HepG2 (cell line): ENCODE measurements at regions not wholly inside any gene's neighbourhood (a gene's known extent, or its start where the extent isn't known, plus 50 kb on each side); places are given as distances from the start of the nearest gene placed in this dataset.

Source experiments
- ATAC-seq: fragments of 200-7000 bp; cut with Tn5 transposase; 3 replicates; pipeline ENCODE4 v1.9.1; 2020; ENCODE audit warnings: mild to moderate bottlenecking, moderate library complexity
- BruUV-seq: library from RNA; stranded (reverse); fragments of 400-500 nt; replicated peaks from 2 replicates; lab custom pipeline; 2021; lab: Mats Ljungman, UMichigan
- CTCF ChIA-PET: fragments of 300-600 bp; formaldehyde crosslinking; extraction: SDS; loops from one replicate; lab custom pipeline; 2021; ENCODE audit warnings: low total read pairs, inconsistent platforms, low intra/inter-chr PET ratio; lab: Yijun Ruan, JAX
- POLR2A ChIA-PET: fragments of 350-600 bp; sonication (Branson Sonifier 250); formaldehyde crosslinking; loops from one replicate; lab custom pipeline; 2020; ENCODE audit warnings: antibody characterized with exemption, inconsistent platforms; lab: Yijun Ruan, JAX
- DNase-seq: peaks from one replicate; pipeline ENCODE4 v3.0.0-alpha.2; 2015; ENCODE audit warnings: low spot score
- FAIRE-seq: peaks from 3 replicates; lab custom pipeline; 2011; peaks lifted over from hg19 to GRCh38; lab: Jason Lieb, UNC
- H2AFZ ChIP-seq: one replicate; pipeline ENCODE4 v1.6.1; 2011; ENCODE audit warnings: low read length, inconsistent platforms
- H3K27ac ChIP-seq: fragments of 300-600 bp; 3 replicates; pipeline ENCODE4 v1.8.0; 2011; ENCODE audit warnings: mixed run types, mild to moderate bottlenecking, mixed read lengths, low read length, inconsistent platforms; ENCODE audit not compliant: insufficient read depth; ENCODE audit errors: extremely low read length
- H3K27me3 ChIP-seq, 2 experiments: fragments of 200-600 bp in 1 of 2; 2 replicates in 1 of 2; 3 replicates in 1 of 2; pipeline versions ENCODE4 v1.6.0 to v1.8.0; 2011; ENCODE audit warnings: low read length in 2 of 2, mild to moderate bottlenecking in 2 of 2, moderate library complexity in 2 of 2, inconsistent platforms in 1 of 2; ENCODE audit not compliant: insufficient read depth in 2 of 2, control insufficient read depth in 1 of 2
- H3K36me3 ChIP-seq, 2 experiments: fragments of 200-600 bp in 1 of 2; replicated peaks in 1 of 2; 2 replicates in 1 of 2; 3 replicates in 1 of 2; pipeline versions ENCODE4 v1.5.1 to v1.8.0; 2011; ENCODE audit warnings: low read length in 2 of 2, inconsistent platforms in 1 of 2; ENCODE audit not compliant: insufficient read depth in 2 of 2, control insufficient read depth in 1 of 2
- H3K4me1 ChIP-seq: 2 replicates; pipeline ENCODE4 v1.5.1; 2012; ENCODE audit warnings: low read length, inconsistent platforms; ENCODE audit not compliant: insufficient read depth
- H3K4me2 ChIP-seq: 2 replicates; pipeline ENCODE4 v1.6.0; 2011; ENCODE audit warnings: low read depth, low read length, inconsistent platforms
- H3K4me3 ChIP-seq, 3 experiments: fragments of 200-600 bp in 1 of 3; sonication (generic), shearing (Covaris generic) in 1 of 3; replicated peaks in 1 of 3; 2 replicates each; pipeline ENCODE4 v1.5.1; 2011 to 2016; ENCODE audit warnings: low read length in 3 of 3, inconsistent platforms in 2 of 3, low read depth in 2 of 3, mild to moderate bottlenecking in 2 of 3, control low read depth in 1 of 3, mixed read lengths in 1 of 3; ENCODE audit not compliant: insufficient read depth in 1 of 3
- H3K79me2 ChIP-seq: one replicate; pipeline ENCODE4 v1.6.1; 2011; ENCODE audit warnings: low read length, inconsistent platforms; ENCODE audit not compliant: insufficient read depth
- H3K9ac ChIP-seq: 2 replicates; pipeline ENCODE4 v1.6.0; 2011; ENCODE audit warnings: mild to moderate bottlenecking, low read depth, low read length, inconsistent platforms; ENCODE audit not compliant: insufficient read depth
- H3K9me3 ChIP-seq: 2 replicates; pipeline ENCODE4 v1.5.1; 2012; ENCODE audit warnings: mild to moderate bottlenecking, low read length
- H4K20me1 ChIP-seq: 2 replicates; pipeline ENCODE4 v1.6.0; 2011; ENCODE audit warnings: inconsistent platforms, mild to moderate bottlenecking, low read length, moderate library complexity; ENCODE audit not compliant: insufficient read depth
- BCL6 ChIP-seq: IDR thresholded peaks from 2 replicates; pipeline ENCODE4 v1.6.1; 2016; ENCODE audit warnings: missing genetic modification reagents, missing compliant biosample characterization
- BORCS8-MEF2B ChIP-seq: sonication (generic); formaldehyde crosslinking; IDR thresholded peaks from 2 replicates; pipeline ENCODE4 v1.8.0; 2022; ENCODE audit warnings: mild to moderate bottlenecking, missing genetic modification reagents
- CHD4 ChIP-seq: fragments of 200-600 bp; sonication (generic); IDR thresholded peaks from 2 replicates; pipeline ENCODE4 v1.7.0; 2017; ENCODE audit warnings: mild to moderate bottlenecking, low read length, borderline replicate concordance
- CREM ChIP-seq, 2 experiments: sonication (generic) in 1 of 2; formaldehyde crosslinking in 1 of 2; IDR thresholded peaks; 2 replicates each; pipeline versions ENCODE4 v1.4.0 to v1.6.1; 2016 to 2020; ENCODE audit warnings: antibody characterized with exemption in 1 of 2, mild to moderate bottlenecking in 1 of 2, missing genetic modification reagents in 1 of 2
- GZF1 ChIP-seq: sonication (generic); formaldehyde crosslinking; IDR thresholded peaks from 2 replicates; pipeline ENCODE4 v1.5.1; 2020; ENCODE audit warnings: mild to moderate bottlenecking, missing genetic modification reagents
- IKZF1 ChIP-seq: fragments of 450-650 bp; IDR thresholded peaks from 2 replicates; pipeline ENCODE4 v1.7.1; 2016
- KLF15 ChIP-seq: sonication (generic); formaldehyde crosslinking; IDR thresholded peaks from 2 replicates; pipeline ENCODE4 v1.8.1; 2023; ENCODE audit warnings: borderline replicate concordance, mild to moderate bottlenecking, inconsistent platforms, missing genetic modification reagents, mixed read lengths
- MATR3 ChIP-seq: sonication (generic); formaldehyde crosslinking; IDR thresholded peaks from 2 replicates; pipeline ENCODE4 v1.4.0; 2020; ENCODE audit warnings: missing genetic modification reagents
- MIER3 ChIP-seq: IDR thresholded peaks from 2 replicates; pipeline ENCODE4 v1.6.1; 2016; ENCODE audit warnings: missing compliant biosample characterization, borderline replicate concordance
- PAX8 ChIP-seq: sonication (generic); formaldehyde crosslinking; IDR thresholded peaks from 2 replicates; pipeline ENCODE4 v1.8.0; 2022; ENCODE audit warnings: mild to moderate bottlenecking, missing genetic modification reagents, borderline replicate concordance
- TCF7 ChIP-seq: sonication (generic); IDR thresholded peaks from 2 replicates; pipeline ENCODE4 v1.6.1; 2016; ENCODE audit warnings: antibody characterized with exemption, low read depth
- TRAFD1 ChIP-seq: sonication (generic); formaldehyde crosslinking; IDR thresholded peaks from 2 replicates; pipeline ENCODE4 v1.5.1; 2020; ENCODE audit warnings: missing genetic modification reagents, mild to moderate bottlenecking, borderline replicate concordance
- ZBTB34 ChIP-seq: sonication (generic); formaldehyde crosslinking; IDR thresholded peaks from 2 replicates; pipeline ENCODE4 v1.8.0; 2022; ENCODE audit warnings: mild to moderate bottlenecking, missing genetic modification reagents
- ZNF160 ChIP-seq: sonication (generic); formaldehyde crosslinking; IDR thresholded peaks from 2 replicates; pipeline ENCODE4 v1.8.0; 2022; ENCODE audit warnings: mild to moderate bottlenecking, inconsistent platforms, missing genetic modification reagents
- ZNF253 ChIP-seq: sonication (generic); formaldehyde crosslinking; IDR thresholded peaks from 2 replicates; pipeline ENCODE4 v1.8.0; 2022; ENCODE audit warnings: mild to moderate bottlenecking, missing genetic modification reagents, borderline replicate concordance
- ZNF281 ChIP-seq: sonication (generic); formaldehyde crosslinking; IDR thresholded peaks from 2 replicates; pipeline ENCODE4 v1.4.0; 2020; ENCODE audit warnings: missing genetic modification reagents, borderline replicate concordance
- ZNF724P ChIP-seq: sonication (generic); formaldehyde crosslinking; IDR thresholded peaks from 2 replicates; pipeline ENCODE4 v1.8.0; 2022; ENCODE audit warnings: missing genetic modification reagents, borderline replicate concordance
- WGBS: methylation state at CpG from one replicate; pipeline ENCODE4 v1.1.6; 2017; ENCODE audit warnings: low lambda C conversion rate; 5-methylcytosine and 5-hydroxymethylcytosine counted together
- in situ Hi-C: cut with HindIII; loops from 2 replicates; pipeline ENCODE4 v1.10.0; 2017; ENCODE audit warnings: low pct_unique_long_range_greater_than_20kb; ENCODE audit not compliant: extremely low pct_ligation_motif_present
- intact Hi-C: fragments of 100-400 bp; cut with micrococcal nuclease; formaldehyde crosslinking; loops from one replicate; pipeline ENCODE4 v1.10.0; 2022; ENCODE audit not compliant: unreplicated experiment

DNA sequence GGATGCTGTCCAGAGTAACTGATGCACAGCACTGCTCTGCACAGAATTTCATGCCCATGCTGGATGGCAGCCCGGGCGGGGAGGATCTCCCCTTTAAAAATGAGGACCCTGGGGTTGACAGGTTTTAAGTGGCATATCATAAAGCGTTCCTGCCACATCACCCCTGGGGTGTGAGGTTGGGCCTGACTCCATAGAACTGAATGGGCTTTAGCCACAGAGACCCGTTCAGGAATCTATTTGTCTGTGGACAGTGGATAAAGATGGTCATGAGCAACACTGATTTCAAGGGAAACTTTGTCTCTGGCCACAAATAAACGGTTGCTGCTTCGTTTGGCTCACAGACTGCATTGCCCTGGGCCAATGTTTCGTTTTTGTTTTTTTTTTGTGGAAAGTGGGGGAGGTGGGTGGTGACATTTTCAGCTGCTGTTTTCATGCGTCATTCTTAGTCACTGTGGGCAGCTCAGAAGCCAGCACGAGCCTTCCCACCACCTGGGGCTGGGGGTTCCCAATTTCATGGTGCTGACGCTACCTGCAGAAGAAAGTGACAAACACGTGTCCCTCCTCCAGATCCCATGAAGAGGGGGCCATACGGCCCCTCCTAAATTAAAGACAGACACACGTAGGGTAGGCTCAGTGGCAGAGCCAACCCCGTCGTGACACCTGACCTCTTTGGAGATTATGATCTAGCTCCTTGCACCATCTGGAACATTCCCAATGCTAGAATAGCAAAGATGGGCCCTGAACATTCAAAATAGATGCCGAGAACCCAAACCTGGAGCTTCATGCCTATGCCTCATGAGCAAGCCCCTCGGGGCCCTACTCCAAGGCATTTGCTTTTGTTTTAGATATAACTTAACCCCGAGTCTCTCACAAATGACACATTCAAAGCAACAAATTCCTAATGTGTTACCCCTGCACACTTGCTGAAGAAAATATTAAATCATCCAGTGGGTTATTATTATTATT is 54.8 kb upstream of the PHF21B start:
- Histone ChIP-seq H3K4me2 (no peak overlapping the region), H4K20me1 (no peaks in the 10 kb centered on the region), H3K9ac (no peak overlapping the region), H3K4me1 (no peaks in the 10 kb centered on the region), H3K9me3 (no peaks in the 10 kb centered on the region), H3K36me3 (no peaks in the 10 kb centered on the region), H2AFZ (no peak overlapping the region), H3K27me3 (peaks cover 5 to 53% of the 10 kb centered on the region in 2 experiments), H3K4me3 (no peak overlapping the region), H3K27ac (no peak overlapping the region), H3K79me2 (no peaks in the 10 kb centered on the region)
- POLR2A ChIA-PET: no interaction called here
- in situ Hi-C loops: no loop called here
- no TSS peak for BruUV-seq
- TF ChIP-seq CHD4 (no peak), ZBTB34 (CRISPR knock-in tag) (no peak), ZNF281 (no peak), MATR3 (CRISPR knock-in tag) (no peak), ZNF724P (no peak), BCL6 (no peak), ZNF160 (CRISPR knock-in tag) (no peak), ZNF253 (no peak), KLF15 (CRISPR knock-in tag) (no peak), GZF1 (no peak), CREM (IDR thresholded peaks at IDR 0.05) (no peak), CREM (CRISPR knock-in tag; IDR thresholded peaks at IDR 0.05) (no peak), TCF7 (no peak), TRAFD1 (CRISPR knock-in tag) (no peak), MIER3 (CRISPR knock-in tag) (no peak), BORCS8-MEF2B (CRISPR knock-in tag) (no peak), IKZF1 (no peak), PAX8 (CRISPR knock-in tag) (no peak)
- ATAC-seq (no peak), FAIRE-seq (no peak), DNase-seq (no peak)
- intact Hi-C loops: no loop called here
- CTCF ChIA-PET: no interaction called here
- 2% methylated on average over 14 of the region's 18 CpGs for WGBS
